ENCODE measurements at regions not wholly inside any gene's neighbourhood (a gene's known extent, or its start where the extent isn't known, plus 50 kb on each side); places are given as distances from the start of the nearest gene placed in this dataset.

- no TSS peak for BruUV-seq (replicated peaks)
- POLR2A ChIA-PET, result no interaction called here
Observed at GRCh38 chr15:99911816-99912215, 178.6 kb upstream of the LYSMD4 start.

GRCh38 chr15:99909592-99910295 lies 176.5 kb upstream of the LYSMD4 start:
- ATAC-seq, result peak; percentile 86
- BruUV-seq (replicated peaks), result no TSS peak
- Histone ChIP-seq H3K36me3 (replicated peaks in 1 of 2; ENCODE audit: control insufficient read depth in 1 of 2, insufficient read depth in 2 of 2, low read length in 2 of 2) (no peaks in the 10 kb centered on the region), H3K4me1 (ENCODE audit: insufficient read depth, low read length) (no peaks in the 10 kb centered on the region), H3K79me2 (ENCODE audit: insufficient read depth, low read length) (no peaks in the 10 kb centered on the region), H4K20me1 (ENCODE audit: insufficient read depth, low read length) (no peaks in the 10 kb centered on the region), H3K9me3 (ENCODE audit: low read length) (no peaks in the 10 kb centered on the region), H3K9ac (ENCODE audit: insufficient read depth, low read depth, low read length) (no peak overlapping the region), H3K27ac (ENCODE audit: extremely low read length, insufficient read depth, low read length) (no peak overlapping the region), H3K4me2 (ENCODE audit: low read depth, low read length) (no peak overlapping the region), H2AFZ (ENCODE audit: low read length) (no peak overlapping the region), H3K4me3 (replicated peaks in 1 of 3; ENCODE audit: insufficient read depth in 1 of 3, low read depth in 2 of 3, low read length in 3 of 3) (no peak overlapping the region), H3K27me3 (ENCODE audit: control insufficient read depth in 1 of 2, insufficient read depth in 2 of 2, low read length in 2 of 2) (no peaks in the 10 kb centered on the region)
- intact Hi-C loops (cut with micrococcal nuclease; ENCODE audit: unreplicated experiment), result loop anchor here (1.0 kb wide), 1 partner anchor 117 kb away; no protein-coding TSS in a partner anchor
- POLR2A ChIA-PET, result no interaction called here
- no peak for FAIRE-seq
- peak; percentile 9 for DNase-seq (ENCODE audit: low spot score)
- in situ Hi-C loops (cut with HindIII; ENCODE audit: extremely low pct_ligation_motif_present, low pct_unique_long_range_greater_than_20kb), result no loop called here
- WGBS (ENCODE audit: low lambda C conversion rate), result 69% methylated on average over 11 of the region's 13 CpGs
- CTCF ChIA-PET (ENCODE audit: low intra/inter-chr PET ratio, low total read pairs), result interaction anchor here (1.7 kb wide), 1 partner anchor 118 kb away, joined by 9 read pairs; no protein-coding TSS in a partner anchor
- no peak for TF ChIP-seq ZNF530 (CRISPR knock-in tag; IDR thresholded peaks at IDR 0.05; ENCODE audit: low read depth)
- TF ChIP-seq ZNF558 (CRISPR knock-in tag; IDR thresholded peaks at IDR 0.05; ENCODE audit: borderline replicate concordance), result no peak
- TF ChIP-seq ZBTB39 (CRISPR knock-in tag; IDR thresholded peaks at IDR 0.05), result no peak
- TF ChIP-seq HES4 (CRISPR knock-in tag; IDR thresholded peaks at IDR 0.05; ENCODE audit: borderline replicate concordance), result no peak
- peak; percentile 60 for TF ChIP-seq STAG1 (CRISPR knock-in tag; IDR thresholded peaks at IDR 0.05)
- TF ChIP-seq MYC (CRISPR knock-in tag; IDR thresholded peaks at IDR 0.05; ENCODE audit: borderline replicate concordance), result no peak
- no peak for TF ChIP-seq ZNF574 (CRISPR knock-in tag; IDR thresholded peaks at IDR 0.05)
- TF ChIP-seq ZNF576 (CRISPR knock-in tag; IDR thresholded peaks at IDR 0.05), result no peak
- TF ChIP-seq ZNF615 (CRISPR knock-in tag; IDR thresholded peaks at IDR 0.05; ENCODE audit: borderline replicate concordance), result no peak
- TF ChIP-seq MXI1 (IDR thresholded peaks at IDR 0.05; ENCODE audit: borderline replicate concordance, low read depth, low read length), result no peak
- no peak for TF ChIP-seq MIXL1 (CRISPR knock-in tag; IDR thresholded peaks at IDR 0.05)
- TF ChIP-seq SIN3B (IDR thresholded peaks at IDR 0.05; ENCODE audit: low read length), result no peak
- no peak for TF ChIP-seq REPIN1 (CRISPR knock-in tag; IDR thresholded peaks at IDR 0.05; ENCODE audit: borderline replicate concordance, low read depth)

More at GRCh38 chr15:99911816-99912215, 178.6 kb upstream of the LYSMD4 start:
- H3K27me3 ChIP-seq (ENCODE audit: control insufficient read depth in 1 of 2, insufficient read depth in 2 of 2, low read length in 2 of 2), result no peaks in the 10 kb centered on the region
- no peak overlapping the region for H3K9ac ChIP-seq (ENCODE audit: insufficient read depth, low read depth, low read length)
- H3K79me2 ChIP-seq (ENCODE audit: insufficient read depth, low read length), result no peaks in the 10 kb centered on the region
- H3K4me1 ChIP-seq (ENCODE audit: insufficient read depth, low read length), result no peaks in the 10 kb centered on the region
- 66% methylated on average over 5 of the region's 5 CpGs for WGBS (ENCODE audit: low lambda C conversion rate)
- FAIRE-seq, result no peak
- no peaks in the 10 kb centered on the region for H4K20me1 ChIP-seq (ENCODE audit: insufficient read depth, low read length)
- H2AFZ ChIP-seq (ENCODE audit: low read length), result no peak overlapping the region
- no peak overlapping the region for H3K4me2 ChIP-seq (ENCODE audit: low read depth, low read length)
- CTCF ChIA-PET (ENCODE audit: low intra/inter-chr PET ratio, low total read pairs), result no interaction called here
- in situ Hi-C loops (cut with HindIII; ENCODE audit: extremely low pct_ligation_motif_present, low pct_unique_long_range_greater_than_20kb) (no loop called here), intact Hi-C loops (cut with micrococcal nuclease; ENCODE audit: unreplicated experiment) (no loop called here)
- H3K9me3 ChIP-seq (ENCODE audit: low read length), result no peaks in the 10 kb centered on the region
- no peak for DNase-seq (ENCODE audit: low spot score)
- TF ChIP-seq SMARCE1 (IDR thresholded peaks at IDR 0.05; ENCODE audit: borderline replicate concordance), result no peak
- ATAC-seq, result no peak
- no peaks in the 10 kb centered on the region for H3K36me3 ChIP-seq (replicated peaks in 1 of 2; ENCODE audit: control insufficient read depth in 1 of 2, insufficient read depth in 2 of 2, low read length in 2 of 2)
- no peak overlapping the region for H3K27ac ChIP-seq (ENCODE audit: extremely low read length, insufficient read depth, low read length)
- no peak overlapping the region for H3K4me3 ChIP-seq (replicated peaks in 1 of 3; ENCODE audit: insufficient read depth in 1 of 3, low read depth in 2 of 3, low read length in 3 of 3)

All from HepG2 (cell line).